Activated naive CD4-positive, alpha-beta T cell (primary cell): ENCODE measurements at regions not wholly inside any gene's neighbourhood (a gene's known extent, or its start where the extent isn't known, plus 50 kb on each side); places are given as distances from the start of the nearest gene placed in this dataset.
"Not testable (repeated sequence)": the region's sequence is repeated elsewhere in the genome, so short reads cannot be mapped to it uniquely, and the experiment has no call there.

Experiments used
- DNase-seq, 4 experiments: peaks; one replicate each; lab custom pipeline; 2025; lab: John Stamatoyannopoulos, UW

- DNase-seq: no peak
These were observed 206.3 kb downstream of the SLITRK5 start for GRCh38 chr13:87877477-87877876.

DNA sequence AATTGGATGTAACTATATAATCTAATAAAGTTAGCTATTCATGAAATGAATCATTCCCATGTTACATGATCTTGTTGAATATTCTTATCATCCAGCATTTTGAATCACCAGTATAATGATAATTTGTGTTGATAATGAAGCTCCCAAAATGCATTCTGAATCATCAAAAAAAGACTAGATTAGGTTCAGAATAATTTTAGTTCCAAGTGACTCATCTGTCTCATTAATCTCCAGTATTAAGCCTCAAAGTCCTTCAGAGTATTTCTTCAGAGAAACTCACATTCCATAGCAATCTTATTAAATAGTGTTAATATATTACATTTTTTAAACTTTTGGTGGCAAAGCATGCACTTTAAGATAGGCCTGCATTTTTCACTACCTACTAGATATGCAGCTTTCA, 207.5 kb downstream of the SLITRK5 start:
- no peak for DNase-seq

GRCh38 chr13:87884884-87885283, 213.7 kb downstream of the SLITRK5 start:
- DNase-seq: no peak

- DNase-seq: no peak
These were observed 216.4 kb downstream of the SLITRK5 start for GRCh38 chr13:87887459-87888123.

DNA sequence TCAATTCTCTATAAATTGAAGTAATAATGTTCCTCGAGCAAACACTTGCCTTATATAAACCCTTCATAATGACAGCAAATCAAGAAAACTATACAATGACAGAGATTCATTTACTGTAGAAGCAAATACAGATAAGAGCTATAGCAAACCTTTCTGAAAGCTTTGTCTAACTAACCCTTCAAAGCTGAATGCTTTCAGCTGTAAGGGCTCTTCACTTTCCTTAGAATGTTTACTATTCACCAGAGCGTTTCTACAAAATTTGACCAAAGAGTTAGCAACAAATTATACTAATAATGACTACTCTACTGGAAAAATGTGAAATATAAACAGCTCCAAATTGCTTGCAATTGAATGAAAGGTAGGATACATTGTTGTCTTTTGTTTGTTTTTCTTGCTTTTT, 218.1 kb downstream of the SLITRK5 start:
- no peak for DNase-seq

DNA sequence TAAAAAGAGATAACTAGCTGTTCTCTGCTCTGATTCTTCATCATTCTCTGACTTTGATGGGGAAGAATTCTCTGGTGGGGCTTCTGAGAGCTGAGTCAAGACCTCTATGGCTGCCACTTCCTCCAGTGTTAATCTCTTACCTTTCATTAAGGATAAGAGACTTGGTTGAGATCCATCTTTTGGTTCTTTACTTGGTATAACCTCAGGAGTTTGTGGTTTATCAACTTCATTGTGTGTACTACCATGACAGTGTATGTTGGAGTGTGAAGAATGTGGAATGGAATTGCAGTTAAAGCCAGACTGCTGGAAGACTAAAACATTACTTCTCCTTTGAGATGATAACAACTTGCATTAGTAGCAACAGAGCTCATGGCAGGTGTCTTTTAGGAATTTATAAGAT, 222.0 kb downstream of the SLITRK5 start:
- no peak for DNase-seq

- no peak for DNase-seq
These were observed 222.9 kb downstream of the SLITRK5 start for GRCh38 chr13:87894059-87894458.

DNA sequence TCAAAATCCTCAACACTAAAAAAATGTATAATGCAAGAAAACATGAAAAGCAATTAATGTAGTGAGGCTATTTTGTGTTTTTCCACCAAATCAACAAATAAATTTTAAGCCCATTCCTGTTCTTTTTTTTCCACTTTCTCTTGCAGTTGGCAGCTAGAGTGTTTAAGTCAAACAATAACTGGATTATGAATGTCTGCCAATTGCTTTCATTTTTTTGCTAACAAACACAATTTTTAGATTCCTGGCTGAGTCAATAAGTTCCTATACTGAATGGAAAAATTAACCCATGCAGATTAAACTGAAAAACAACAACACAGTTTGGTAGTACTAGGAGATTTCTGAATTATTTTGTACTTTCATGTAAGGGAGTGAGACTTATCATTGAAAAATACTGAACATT, 232.4 kb downstream of the SLITRK5 start:
- DNase-seq: no peak

- no peak for DNase-seq
These were observed 235.2 kb downstream of the SLITRK5 start for GRCh38 chr13:87906411-87906810.

DNA sequence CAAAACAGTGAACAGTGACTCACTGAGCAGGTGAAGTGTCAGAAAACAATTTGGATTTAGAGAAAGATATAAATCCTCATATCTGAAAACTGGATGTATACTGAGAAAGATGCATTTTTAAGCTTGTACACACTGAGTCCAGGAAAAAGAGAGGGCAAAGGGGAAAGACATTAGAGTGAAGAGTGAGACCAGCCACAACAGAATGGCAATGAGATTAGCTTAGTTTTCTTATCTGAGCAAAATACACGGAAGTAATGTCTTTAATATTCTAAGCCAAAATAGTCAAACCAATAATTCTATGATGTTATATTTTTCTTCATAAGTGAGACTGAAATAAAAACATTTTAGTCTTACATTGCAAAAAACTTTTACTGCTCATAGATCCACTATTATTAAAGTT, 236.0 kb downstream of the SLITRK5 start:
- no peak for DNase-seq

DNA sequence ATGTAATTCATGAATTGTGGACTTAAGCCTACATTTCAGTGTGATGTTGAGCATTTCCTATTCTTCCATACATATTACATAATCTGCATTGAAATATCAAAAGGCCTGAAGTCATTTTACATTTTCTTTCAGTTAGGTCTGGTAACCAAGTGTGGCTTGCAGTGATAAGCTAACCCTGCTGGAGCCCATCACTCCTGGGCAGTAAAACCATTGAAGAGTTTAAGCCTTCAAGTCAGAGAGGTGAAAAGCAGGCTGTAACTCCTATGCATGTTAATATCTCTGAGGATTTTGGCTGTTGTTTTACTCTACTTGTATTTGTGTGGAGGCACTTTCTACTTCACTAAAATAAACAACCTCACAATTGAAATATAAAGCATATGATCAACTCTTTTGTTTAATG, 248.8 kb downstream of the SLITRK5 start:
- DNase-seq: no peak

GRCh38 chr13:87923753-87924152, 252.6 kb downstream of the SLITRK5 start:
- DNase-seq: no peak

DNA sequence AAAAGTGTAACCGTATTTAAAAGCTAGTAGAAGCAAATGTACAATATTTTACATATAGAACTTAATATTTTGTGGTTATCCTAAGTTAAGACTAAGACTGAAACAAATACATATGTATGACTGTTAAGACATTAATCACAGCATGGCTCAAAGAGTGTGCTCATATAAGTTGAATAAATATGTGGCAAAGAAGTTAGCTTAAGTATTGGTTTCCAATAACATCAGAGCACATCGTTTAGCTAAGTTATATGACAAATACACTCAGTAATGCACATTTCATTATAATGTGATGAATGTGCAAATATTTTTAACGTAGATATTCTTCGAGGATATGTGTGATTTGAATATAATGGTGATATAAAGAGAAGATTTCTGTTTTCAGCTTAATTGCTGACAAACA, 253.8 kb downstream of the SLITRK5 start:
- no peak for DNase-seq

GRCh38 chr13:87940776-87941175, 269.6 kb downstream of the SLITRK5 start:
- no peak for DNase-seq

GRCh38 chr13:87941226-87941625, 270.1 kb downstream of the SLITRK5 start:
- DNase-seq: no peak

DNA sequence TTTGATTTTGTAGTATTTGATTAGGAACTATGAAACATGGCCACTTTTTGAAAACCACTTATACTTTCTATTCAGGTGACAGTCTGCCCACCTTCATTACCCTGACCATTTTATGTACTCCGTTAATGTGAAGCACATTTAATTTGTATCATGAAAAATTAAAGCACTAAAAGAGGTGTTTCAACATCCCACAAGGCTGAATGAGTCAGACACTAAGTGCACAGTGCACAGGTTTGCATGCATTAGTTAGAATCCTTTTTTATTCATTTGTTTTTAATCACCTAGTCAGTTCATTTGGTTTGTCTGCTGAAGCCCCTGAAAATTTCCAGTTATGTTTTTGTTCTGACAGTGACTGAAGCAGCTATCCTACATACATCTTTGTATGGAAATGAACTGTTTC, 271.0 kb downstream of the SLITRK5 start:
- DNase-seq: no peak

DNA sequence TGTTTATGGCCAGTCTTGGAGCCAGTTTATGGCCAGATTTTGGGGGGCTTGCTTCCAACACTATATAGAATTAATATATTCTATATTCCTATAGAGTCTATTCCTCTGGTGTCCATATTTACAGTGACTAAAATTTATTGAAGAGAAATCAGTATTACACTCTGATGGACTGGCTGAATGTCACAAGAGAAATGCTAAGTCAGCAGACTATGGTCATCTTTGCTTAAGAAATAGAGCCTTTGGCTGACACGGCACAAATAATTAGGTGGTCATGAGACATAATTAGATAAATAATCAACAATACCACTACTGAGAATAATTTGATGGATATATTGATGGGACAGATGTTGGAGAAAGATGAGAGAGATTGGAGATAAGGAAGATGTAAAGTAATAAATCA, 272.9 kb downstream of the SLITRK5 start:
- DNase-seq: no peak

DNA sequence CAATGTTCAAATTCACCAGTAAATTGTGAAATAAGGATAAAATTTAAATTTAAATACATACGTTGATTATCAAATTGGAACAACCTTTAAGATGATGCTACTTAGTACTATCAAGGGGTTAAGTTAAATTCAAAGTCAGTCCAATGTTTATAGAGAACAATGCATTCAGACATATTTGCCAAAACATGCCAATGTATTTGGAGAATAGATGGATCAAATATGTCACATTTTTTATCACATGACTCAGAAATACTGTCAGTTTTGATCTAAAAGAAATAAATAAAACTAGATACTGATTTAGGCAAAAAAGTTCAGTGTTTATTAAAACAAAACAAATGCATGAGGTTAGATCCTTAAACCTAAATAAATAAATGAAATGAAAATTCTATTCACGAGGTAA, 281.2 kb downstream of the SLITRK5 start:
- DNase-seq: no peak

DNA sequence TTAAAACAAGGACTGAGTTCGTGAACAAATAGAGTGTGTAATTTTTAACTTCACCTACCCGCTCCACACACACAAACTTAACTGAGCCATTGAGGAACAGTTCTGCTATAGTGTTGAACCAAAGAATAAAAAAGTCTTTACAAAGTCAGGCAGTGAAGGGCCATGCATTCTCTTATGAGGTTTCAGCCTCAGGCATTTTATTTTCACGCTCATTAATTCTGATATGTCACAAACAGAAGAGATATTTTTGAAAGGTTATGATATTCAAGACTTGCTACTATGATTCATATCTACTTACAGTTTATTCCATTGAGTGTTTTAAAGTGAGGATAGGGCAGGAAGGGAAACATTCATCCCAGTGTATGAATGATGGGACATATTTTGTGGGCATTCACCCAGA, 282.2 kb downstream of the SLITRK5 start:
- no peak for DNase-seq

GRCh38 chr13:87954091-87954490, 282.9 kb downstream of the SLITRK5 start:
- DNase-seq: no peak

- DNase-seq: no peak
These were observed 290.4 kb downstream of the SLITRK5 start for GRCh38 chr13:87961546-87961945.

DNA sequence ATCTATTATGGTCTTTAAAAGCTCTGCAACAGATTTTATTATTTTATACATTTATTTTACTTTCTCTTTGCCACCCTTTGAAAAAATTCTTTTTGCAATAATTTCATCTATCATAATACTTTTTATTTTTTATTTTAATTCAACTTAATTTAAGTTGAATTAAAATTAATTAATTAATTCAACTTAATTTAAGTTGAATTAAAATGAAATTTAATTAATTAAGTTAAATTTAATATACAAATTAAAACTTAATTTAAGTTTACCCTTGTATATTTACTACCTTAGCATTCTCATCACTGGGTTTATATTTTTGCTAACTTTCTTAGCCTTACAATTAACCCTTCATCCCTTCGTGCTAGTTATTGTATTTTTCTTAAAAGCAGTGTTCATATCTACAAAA, 301.4 kb downstream of the SLITRK5 start:
- no peak for DNase-seq

- DNase-seq: no peak
These were observed 303.9 kb downstream of the SLITRK5 start for GRCh38 chr13:87975035-87975434.

GRCh38 chr13:87976650-87977049, 305.5 kb downstream of the SLITRK5 start:
- not testable (repeated sequence) for DNase-seq

DNA sequence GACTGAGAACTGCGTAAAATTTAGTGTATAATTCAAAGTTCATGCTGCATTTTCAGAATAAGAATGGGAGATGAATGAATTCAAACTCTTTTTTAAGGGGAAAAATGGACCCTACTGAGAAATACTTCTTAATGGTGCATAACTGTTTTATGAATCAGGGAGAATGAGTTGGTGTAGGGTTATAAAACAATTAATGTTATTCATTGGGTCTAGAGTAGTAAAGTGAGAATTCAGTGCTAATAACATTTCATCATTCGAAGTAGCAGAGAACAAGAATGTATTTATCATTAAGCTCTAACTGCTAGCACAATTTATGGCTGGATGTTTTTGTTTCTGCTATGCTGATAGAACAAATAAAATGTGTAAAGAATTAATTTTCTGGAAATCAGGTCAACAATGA, 310.2 kb downstream of the SLITRK5 start:
- no peak for DNase-seq
